ENCODE measurements at regions not wholly inside any gene's neighbourhood (a gene's known extent, or its start where the extent isn't known, plus 50 kb on each side); places are given as distances from the start of the nearest gene placed in this dataset.

DNA sequence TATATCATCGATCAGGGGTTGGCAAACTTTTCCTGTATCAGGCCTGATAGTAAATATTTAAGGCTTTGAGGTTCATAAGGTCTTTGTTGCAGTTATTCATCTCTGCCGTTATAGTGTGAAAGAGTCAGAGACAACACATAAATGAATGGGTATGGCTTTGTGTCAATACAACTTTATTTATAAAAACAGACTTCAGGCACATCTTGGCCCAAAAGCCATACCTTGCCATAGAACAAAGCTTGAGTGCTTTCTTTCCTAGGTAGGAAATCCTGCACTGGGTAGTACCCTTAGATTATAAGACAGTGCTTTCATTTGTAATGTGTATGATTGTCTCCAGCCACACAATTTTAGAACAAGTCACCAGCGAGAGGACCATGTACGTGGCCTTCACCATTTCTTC is 58.9 kb upstream of the MAGI1 start:
- Histone ChIP-seq H3K79me1 (ENCODE audit: low read length) (no peaks in the 10 kb centered on the region), H2BK120ac (ENCODE audit: insufficient read depth, low read length, poor library complexity) (no peak overlapping the region), H3K27ac (ENCODE audit: low read depth, low read length) (no peak overlapping the region), H2BK5ac (ENCODE audit: low read depth, low read length, poor library complexity) (no peak overlapping the region), H3K4ac (ENCODE audit: low read depth, low read length) (no peak overlapping the region), H3K36me3 (ENCODE audit: control insufficient read depth in 1 of 2, insufficient read depth in 2 of 2, low read length in 2 of 2) (no peaks in the 10 kb centered on the region), H2AK5ac (ENCODE audit: low read length) (no peak overlapping the region), H3K27me3 (ENCODE audit: insufficient read depth, low read length) (no peaks in the 10 kb centered on the region), H3K9me3 (ENCODE audit: insufficient read depth, low read depth, low read length) (no peaks in the 10 kb centered on the region), H3K4me2 (ENCODE audit: low read length) (no peak overlapping the region), H3K14ac (ENCODE audit: low read length) (no peak overlapping the region), H3K23ac (ENCODE audit: low read length) (no peak overlapping the region), H2BK12ac (ENCODE audit: low read length) (no peak overlapping the region), H4K91ac (ENCODE audit: low read depth, low read length) (no peak overlapping the region), H3K79me2 (ENCODE audit: control insufficient read depth, insufficient read depth, low read length, poor library complexity) (no peaks in the 10 kb centered on the region), H3K4me1 (ENCODE audit: control insufficient read depth in 1 of 2, insufficient read depth in 2 of 2, low read length in 2 of 2) (no peaks in the 10 kb centered on the region), H4K8ac (ENCODE audit: low read depth, low read length) (no peak overlapping the region), H3K18ac (ENCODE audit: low read length) (no peak overlapping the region), H3K9ac (ENCODE audit: low read length) (no peak overlapping the region), H3K4me3 (ENCODE audit: low read depth, low read length) (no peak overlapping the region), H2AFZ (ENCODE audit: insufficient read depth, low read length, poor library complexity) (no peak overlapping the region), H4K12ac (ENCODE audit: low read depth, low read length) (no peak overlapping the region)
- DNase-seq = no peak
- whole genome bisulfite sequencing (ENCODE audit: extremely low coverage, insufficient coverage, insufficient read length) = no CpG with 5 or more reads among the region's 4 CpGs

GRCh38 chr3:66095295-66096001 is 56.7 kb upstream of the MAGI1 start:
- Histone ChIP-seq H3K4me2 (ENCODE audit: low read length) (no peak overlapping the region), H3K14ac (ENCODE audit: low read length) (no peak overlapping the region)

GRCh38 chr3:66093981-66094380 is 55.3 kb upstream of the MAGI1 start:
- Histone ChIP-seq H3K4ac (ENCODE audit: low read depth, low read length) (no peak overlapping the region), H3K9me3 (ENCODE audit: insufficient read depth, low read depth, low read length) (no peaks in the 10 kb centered on the region), H2AFZ (ENCODE audit: insufficient read depth, low read length, poor library complexity) (no peak overlapping the region), H2BK120ac (ENCODE audit: insufficient read depth, low read length, poor library complexity) (no peak overlapping the region), H3K27me3 (ENCODE audit: insufficient read depth, low read length) (no peaks in the 10 kb centered on the region), H4K12ac (ENCODE audit: low read depth, low read length) (no peak overlapping the region), H3K79me2 (ENCODE audit: control insufficient read depth, insufficient read depth, low read length, poor library complexity) (no peaks in the 10 kb centered on the region), H3K27ac (ENCODE audit: low read depth, low read length) (no peak overlapping the region), H2BK5ac (ENCODE audit: low read depth, low read length, poor library complexity) (no peak overlapping the region), H3K4me3 (ENCODE audit: low read depth, low read length) (no peak overlapping the region), H3K18ac (ENCODE audit: low read length) (no peak overlapping the region), H3K23ac (ENCODE audit: low read length) (no peak overlapping the region), H3K4me1 (ENCODE audit: control insufficient read depth in 1 of 2, insufficient read depth in 2 of 2, low read length in 2 of 2) (no peaks in the 10 kb centered on the region), H3K4me2 (ENCODE audit: low read length) (no peak overlapping the region), H3K9ac (ENCODE audit: low read length) (no peak overlapping the region), H4K8ac (ENCODE audit: low read depth, low read length) (no peak overlapping the region), H3K79me1 (ENCODE audit: low read length) (no peaks in the 10 kb centered on the region), H3K14ac (ENCODE audit: low read length) (no peak overlapping the region), H2AK5ac (ENCODE audit: low read length) (no peak overlapping the region), H4K91ac (ENCODE audit: low read depth, low read length) (no peak overlapping the region), H3K36me3 (ENCODE audit: control insufficient read depth in 1 of 2, insufficient read depth in 2 of 2, low read length in 2 of 2) (no peaks in the 10 kb centered on the region), H2BK12ac (ENCODE audit: low read length) (no peak overlapping the region)
- DNase-seq = no peak
- no CpG with 5 or more reads among the region's 4 CpGs for WGBS (ENCODE audit: extremely low coverage, insufficient coverage, insufficient read length)

More at GRCh38 chr3:66095295-66096001, 56.7 kb upstream of the MAGI1 start:
- DNase-seq = no peak
- Histone ChIP-seq H3K9ac (ENCODE audit: low read length) (no peak overlapping the region), H2BK5ac (ENCODE audit: low read depth, low read length, poor library complexity) (no peak overlapping the region), H3K9me3 (ENCODE audit: insufficient read depth, low read depth, low read length) (no peaks in the 10 kb centered on the region), H3K79me2 (ENCODE audit: control insufficient read depth, insufficient read depth, low read length, poor library complexity) (no peaks in the 10 kb centered on the region), H3K4ac (ENCODE audit: low read depth, low read length) (no peak overlapping the region), H3K79me1 (ENCODE audit: low read length) (no peaks in the 10 kb centered on the region), H4K8ac (ENCODE audit: low read depth, low read length) (no peak overlapping the region), H4K91ac (ENCODE audit: low read depth, low read length) (no peak overlapping the region), H3K36me3 (ENCODE audit: control insufficient read depth in 1 of 2, insufficient read depth in 2 of 2, low read length in 2 of 2) (no peaks in the 10 kb centered on the region), H2AFZ (ENCODE audit: insufficient read depth, low read length, poor library complexity) (no peak overlapping the region), H3K4me3 (ENCODE audit: low read depth, low read length) (no peak overlapping the region), H3K18ac (ENCODE audit: low read length) (no peak overlapping the region), H3K27me3 (ENCODE audit: insufficient read depth, low read length) (no peaks in the 10 kb centered on the region), H3K27ac (ENCODE audit: low read depth, low read length) (no peak overlapping the region), H2BK120ac (ENCODE audit: insufficient read depth, low read length, poor library complexity) (no peak overlapping the region), H2BK12ac (ENCODE audit: low read length) (no peak overlapping the region), H3K4me1 (ENCODE audit: control insufficient read depth in 1 of 2, insufficient read depth in 2 of 2, low read length in 2 of 2) (no peaks in the 10 kb centered on the region), H3K23ac (ENCODE audit: low read length) (no peak overlapping the region), H2AK5ac (ENCODE audit: low read length) (no peak overlapping the region), H4K12ac (ENCODE audit: low read depth, low read length) (no peak overlapping the region)
- WGBS (ENCODE audit: extremely low coverage, insufficient coverage, insufficient read length) = no CpG with 5 or more reads among the region's 5 CpGs

- Histone ChIP-seq H4K91ac (ENCODE audit: low read depth, low read length) (no peak overlapping the region), H4K12ac (ENCODE audit: low read depth, low read length) (no peak overlapping the region), H3K27me3 (ENCODE audit: insufficient read depth, low read length) (no peaks in the 10 kb centered on the region), H2BK12ac (ENCODE audit: low read length) (no peak overlapping the region), H3K4me1 (ENCODE audit: control insufficient read depth in 1 of 2, insufficient read depth in 2 of 2, low read length in 2 of 2) (no peaks in the 10 kb centered on the region), H2BK5ac (ENCODE audit: low read depth, low read length, poor library complexity) (no peak overlapping the region), H3K79me2 (ENCODE audit: control insufficient read depth, insufficient read depth, low read length, poor library complexity) (no peaks in the 10 kb centered on the region), H4K8ac (ENCODE audit: low read depth, low read length) (no peak overlapping the region), H3K79me1 (ENCODE audit: low read length) (no peaks in the 10 kb centered on the region), H3K23ac (ENCODE audit: low read length) (no peak overlapping the region), H2AK5ac (ENCODE audit: low read length) (no peak overlapping the region), H3K9me3 (ENCODE audit: insufficient read depth, low read depth, low read length) (no peaks in the 10 kb centered on the region), H3K14ac (ENCODE audit: low read length) (no peak overlapping the region), H3K4me2 (ENCODE audit: low read length) (no peak overlapping the region), H3K27ac (ENCODE audit: low read depth, low read length) (no peak overlapping the region), H2BK120ac (ENCODE audit: insufficient read depth, low read length, poor library complexity) (no peak overlapping the region), H3K36me3 (ENCODE audit: control insufficient read depth in 1 of 2, insufficient read depth in 2 of 2, low read length in 2 of 2) (no peaks in the 10 kb centered on the region), H3K4me3 (ENCODE audit: low read depth, low read length) (no peak overlapping the region), H2AFZ (ENCODE audit: insufficient read depth, low read length, poor library complexity) (no peak overlapping the region), H3K4ac (ENCODE audit: low read depth, low read length) (no peak overlapping the region), H3K9ac (ENCODE audit: low read length) (no peak overlapping the region), H3K18ac (ENCODE audit: low read length) (no peak overlapping the region)
- no CpG with 5 or more reads among the region's 10 CpGs for WGBS (ENCODE audit: extremely low coverage, insufficient coverage, insufficient read length)
- no peak for DNase-seq
Observed at GRCh38 chr3:66092175-66092995, 53.7 kb upstream of the MAGI1 start.

Data from trophoblast cell (in vitro differentiated cells and primary cell).